ENCODE measurements at regions not wholly inside any gene's neighbourhood (a gene's known extent, or its start where the extent isn't known, plus 50 kb on each side); places are given as distances from the start of the nearest gene placed in this dataset.
A peak's percentile ranks its signal among the peaks of the same experiment; 100 is the strongest.

DNA sequence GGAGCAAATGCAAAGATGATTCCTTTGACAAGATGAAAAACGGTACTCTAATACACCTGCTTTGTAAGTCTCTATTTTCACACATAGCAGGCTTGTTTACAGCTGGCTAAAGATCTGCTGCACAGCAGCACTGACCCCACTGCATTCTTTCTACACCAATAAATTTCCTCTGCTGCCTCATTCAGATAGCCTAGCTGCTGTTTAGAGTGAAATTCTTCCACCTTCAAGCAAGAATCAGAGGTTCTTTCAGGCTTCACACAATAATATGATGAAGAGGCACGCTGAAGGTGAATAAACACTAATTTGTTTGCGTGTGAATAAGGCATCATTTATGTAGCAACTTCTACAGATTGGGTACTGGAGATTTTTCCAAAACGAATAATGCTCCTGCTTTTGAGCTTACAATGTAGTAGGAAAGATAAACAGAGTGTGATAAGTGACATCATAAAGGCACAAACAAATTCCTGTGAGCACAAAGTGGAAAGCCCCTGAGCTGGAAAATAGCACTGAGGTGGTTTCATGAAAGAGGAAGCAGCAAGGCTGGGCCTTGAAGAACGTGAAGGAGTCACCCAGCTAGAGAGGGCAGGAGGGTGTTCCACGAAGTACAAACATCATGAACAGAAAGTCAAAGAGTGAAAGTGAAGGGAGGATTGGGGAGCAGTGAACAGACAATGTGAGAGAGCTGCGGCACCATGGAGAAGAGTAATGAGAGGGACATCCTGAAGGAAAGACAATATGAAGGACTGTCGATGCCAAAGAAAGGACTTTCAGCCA lies 543.4 kb downstream of the CD83 start (continued):
- TF ChIP-seq IRF5 (IDR thresholded peaks at IDR 0.05; ENCODE audit: borderline replicate concordance) (no peak), RUNX3 (IDR thresholded peaks at IDR 0.05; ENCODE audit: low read length) (peak; percentile 62), NR2C2 (IDR thresholded peaks at IDR 0.05; ENCODE audit: borderline replicate concordance, control insufficient read depth, insufficient read length, low read depth) (no peak), NBN (IDR thresholded peaks at IDR 0.05) (peak; percentile 59; the same call in 1 of the 2 replicates), JUNB (IDR thresholded peaks at IDR 0.05) (no peak), SMAD1 (IDR thresholded peaks at IDR 0.05; ENCODE audit: low read depth, partially characterized antibody) (no peak), GATAD2B (conservative IDR thresholded peaks at IDR 0.05; ENCODE audit: low read depth) (peak; percentile 44; the same call in 1 of the 2 replicates), POU2F2 (IDR thresholded peaks at IDR 0.05; ENCODE audit: borderline replicate concordance, low read depth, low read length) (no peak), ZBTB40 (IDR thresholded peaks at IDR 0.05; ENCODE audit: borderline replicate concordance) (no peak), PBX3 (IDR thresholded peaks at IDR 0.05; ENCODE audit: insufficient replicate concordance, low read depth, low read length) (no peak), SREBF2 (IDR thresholded peaks at IDR 0.05; ENCODE audit: low read length) (no peak), IKZF2 (IDR thresholded peaks at IDR 0.05) (peak; percentile 92 to 95), YBX1 (IDR thresholded peaks at IDR 0.05) (no peak), POLR2AphosphoS5 (IDR thresholded peaks at IDR 0.05; ENCODE audit: low read length) (no peak), TAF1 (IDR thresholded peaks at IDR 0.05; ENCODE audit: borderline replicate concordance, low read depth, low read length) (no peak), RELB (IDR thresholded peaks at IDR 0.05; ENCODE audit: low read depth) (peak; percentile 94), CREB1 (IDR thresholded peaks at IDR 0.05; ENCODE audit: low read depth) (peak; percentile 59; the same call in 1 of the 2 replicates)

Measured in GM12878 (cell line).